ENCODE measurements at regions not wholly inside any gene's neighbourhood (a gene's known extent, or its start where the extent isn't known, plus 50 kb on each side); places are given as distances from the start of the nearest gene placed in this dataset.
"Not testable (repeated sequence)": the region's sequence is repeated elsewhere in the genome, so short reads cannot be mapped to it uniquely, and the experiment has no call there.

GRCh38 chr12:24625103-24625502 is 323.8 kb downstream of the BCAT1 start:
- Histone ChIP-seq H3K27ac (ENCODE audit: low read depth in 2 of 2, low read length in 2 of 2) (no peak overlapping the region), H3K36me3 (ENCODE audit: control insufficient read depth in 2 of 3, insufficient read depth in 3 of 3, low read length in 3 of 3) (no peaks in the 10 kb centered on the region), H3K4me1 (ENCODE audit: control insufficient read depth in 2 of 3, insufficient read depth in 2 of 3, low read depth in 1 of 3, low read length in 3 of 3) (no peaks in the 10 kb centered on the region), H3K27me3 (ENCODE audit: control insufficient read depth, insufficient read depth, low read length) (no peaks in the 10 kb centered on the region), H3K4me3 (ENCODE audit: low read length in 3 of 3) (no peak overlapping the region), H3K9ac (ENCODE audit: low read length in 3 of 3) (no peak overlapping the region), H3K9me3 (ENCODE audit: control insufficient read depth in 2 of 3, insufficient read depth in 1 of 3, low read length in 3 of 3) (no peaks in the 10 kb centered on the region)
- no peak for DNase-seq
- intact Hi-C loops (cut with DNase I) = no loop called here
- no peak for TF ChIP-seq CTCF (IDR thresholded peaks at IDR 0.05; ENCODE audit: borderline replicate concordance, extremely low read depth, insufficient read depth)
- FAIRE-seq = no peak

DNA sequence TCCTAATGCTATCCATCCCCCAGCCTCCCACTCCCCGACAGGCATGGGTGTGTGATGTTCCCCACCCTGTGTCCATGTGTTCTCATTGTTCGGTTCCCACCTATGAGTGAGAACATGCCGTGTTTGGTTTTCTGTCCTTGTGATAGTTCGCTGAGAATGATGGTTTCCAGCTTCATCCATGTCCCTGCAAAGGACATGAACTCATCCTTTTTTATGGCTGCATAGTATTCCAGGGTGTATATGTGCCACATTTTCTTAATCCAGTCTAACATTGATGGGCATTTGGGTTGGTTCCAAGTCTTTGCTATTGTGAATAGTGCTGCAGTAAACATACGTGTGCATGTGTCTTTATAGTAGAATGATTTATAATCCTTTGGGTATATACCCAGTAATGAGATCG is 328.9 kb downstream of the BCAT1 start:
- DNase-seq; H3K9ac ChIP-seq (ENCODE audit: low read length in 3 of 3); H3K36me3 ChIP-seq (ENCODE audit: control insufficient read depth in 2 of 3, insufficient read depth in 3 of 3, low read length in 3 of 3); H3K9me3 ChIP-seq (ENCODE audit: control insufficient read depth in 2 of 3, insufficient read depth in 1 of 3, low read length in 3 of 3); H3K27ac ChIP-seq (ENCODE audit: low read depth in 2 of 2, low read length in 2 of 2); H3K4me3 ChIP-seq (ENCODE audit: low read length in 3 of 3); FAIRE-seq; H3K4me1 ChIP-seq (ENCODE audit: control insufficient read depth in 2 of 3, insufficient read depth in 2 of 3, low read depth in 1 of 3, low read length in 3 of 3); intact Hi-C loops (cut with DNase I); H3K27me3 ChIP-seq (ENCODE audit: control insufficient read depth, insufficient read depth, low read length): not testable (repeated sequence)

- no peak overlapping the region for H3K9ac ChIP-seq (ENCODE audit: low read length in 3 of 3)
- no peak overlapping the region for H3K4me3 ChIP-seq (ENCODE audit: low read length in 3 of 3)
- no peak for TF ChIP-seq CTCF (IDR thresholded peaks at IDR 0.05; ENCODE audit: borderline replicate concordance, extremely low read depth, insufficient read depth)
- H3K4me1 ChIP-seq (ENCODE audit: control insufficient read depth in 2 of 3, insufficient read depth in 2 of 3, low read depth in 1 of 3, low read length in 3 of 3) = no peaks in the 10 kb centered on the region
- H3K9me3 ChIP-seq (ENCODE audit: control insufficient read depth in 2 of 3, insufficient read depth in 1 of 3, low read length in 3 of 3) = no peaks in the 10 kb centered on the region
- intact Hi-C loops (cut with DNase I) = no loop called here
- no peaks in the 10 kb centered on the region for H3K27me3 ChIP-seq (ENCODE audit: control insufficient read depth, insufficient read depth, low read length)
- DNase-seq (no peak), FAIRE-seq (no peak)
- H3K27ac ChIP-seq (ENCODE audit: low read depth in 2 of 2, low read length in 2 of 2) = no peak overlapping the region
- no peaks in the 10 kb centered on the region for H3K36me3 ChIP-seq (ENCODE audit: control insufficient read depth in 2 of 3, insufficient read depth in 3 of 3, low read length in 3 of 3)
Measured at GRCh38 chr12:24617471-24617870, 331.4 kb downstream of the BCAT1 start.

- no peak overlapping the region for H3K27ac ChIP-seq (ENCODE audit: low read depth in 2 of 2, low read length in 2 of 2)
- H3K4me3 ChIP-seq (ENCODE audit: low read length in 3 of 3) = no peak overlapping the region
- no peaks in the 10 kb centered on the region for H3K4me1 ChIP-seq (ENCODE audit: control insufficient read depth in 2 of 3, insufficient read depth in 2 of 3, low read depth in 1 of 3, low read length in 3 of 3)
- no peak for DNase-seq
- H3K36me3 ChIP-seq (ENCODE audit: control insufficient read depth in 2 of 3, insufficient read depth in 3 of 3, low read length in 3 of 3) = no peaks in the 10 kb centered on the region
- FAIRE-seq = no peak
- no peak for TF ChIP-seq CTCF (IDR thresholded peaks at IDR 0.05; ENCODE audit: borderline replicate concordance, extremely low read depth, insufficient read depth)
- H3K9me3 ChIP-seq (ENCODE audit: control insufficient read depth in 2 of 3, insufficient read depth in 1 of 3, low read length in 3 of 3) = no peaks in the 10 kb centered on the region
- H3K9ac ChIP-seq (ENCODE audit: low read length in 3 of 3) = no peak overlapping the region
- intact Hi-C loops (cut with DNase I) = no loop called here
- no peaks in the 10 kb centered on the region for H3K27me3 ChIP-seq (ENCODE audit: control insufficient read depth, insufficient read depth, low read length)
Measured at GRCh38 chr12:24615967-24616411, 332.9 kb downstream of the BCAT1 start.

Data from kidney (tissue), 13 donors.